Left lung (tissue), 4 donors: ENCODE measurements at regions not wholly inside any gene's neighbourhood (a gene's known extent, or its start where the extent isn't known, plus 50 kb on each side); places are given as distances from the start of the nearest gene placed in this dataset.

ENCODE experiments used
- ATAC-seq: fragments of 200-7000 bp; cut with Tn5 transposase; one replicate; pipeline ENCODE4 v1.9.1; 2020; ENCODE audit warnings: moderate library complexity
- DNase-seq, 4 donors: peaks; one replicate each; pipeline ENCODE4 v3.0.0-alpha.2; 2013 to 2020
- H3K27ac ChIP-seq, 2 donors: fragments of 200-600 bp; sonication (generic) in 1 of 2; one replicate each; pipeline versions ENCODE4 v1.5.0 to v1.8.0; 2020 to 2021
- H3K27me3 ChIP-seq, 2 donors: fragments of 200-600 bp; sonication (generic) in 1 of 2; one replicate each; pipeline versions ENCODE4 v1.5.0 to v1.8.0; 2020 to 2021
- H3K36me3 ChIP-seq, 2 donors: fragments of 200-600 bp; sonication (generic) in 1 of 2; one replicate each; pipeline versions ENCODE4 v1.5.0 to v1.8.0; 2020 to 2021
- H3K4me1 ChIP-seq, 2 donors: fragments of 200-600 bp; one replicate each; pipeline ENCODE4 v1.8.0; 2021
- H3K4me3 ChIP-seq, 2 donors: fragments of 200-600 bp; sonication (generic) in 1 of 2; one replicate each; pipeline versions ENCODE4 v1.5.0 to v1.8.0; 2020 to 2021; ENCODE audit warnings: mild to moderate bottlenecking in 1 of 2
- H3K9me3 ChIP-seq, 2 donors: fragments of 200-600 bp; sonication (generic) in 1 of 2; one replicate each; pipeline versions ENCODE4 v1.5.0 to v1.8.0; 2020 to 2021
- intact Hi-C, 2 donors: fragments of 100-400 bp; cut with DNase I; formaldehyde crosslinking; loops; one replicate each; pipeline versions ENCODE4 v1.11.2 to v1.14.2; 2022
- TF ChIP-seq, protein P1 (sequence below), 2 donors: fragments of 200-600 bp; sonication (generic) in 1 of 2; IDR thresholded peaks; one replicate each; pipeline versions ENCODE4 v1.5.0 to v1.8.0; 2021; ENCODE audit warnings: antibody characterized with exemption in 2 of 2
- donor health status: DM: no; HTN: yes; CAD: no.
- donor health status: DM: no; HTN: no; CAD: no.

- Histone ChIP-seq H3K27ac (no peak overlapping the region), H3K4me1 (no peaks in the 10 kb centered on the region), H3K27me3 (no peaks in the 10 kb centered on the region), H3K9me3 (peaks cover 0 to 1% of the 10 kb centered on the region in 2 donors), H3K4me3 (no peak overlapping the region), H3K36me3 (no peaks in the 10 kb centered on the region)
- TF ChIP-seq, protein P1, sequence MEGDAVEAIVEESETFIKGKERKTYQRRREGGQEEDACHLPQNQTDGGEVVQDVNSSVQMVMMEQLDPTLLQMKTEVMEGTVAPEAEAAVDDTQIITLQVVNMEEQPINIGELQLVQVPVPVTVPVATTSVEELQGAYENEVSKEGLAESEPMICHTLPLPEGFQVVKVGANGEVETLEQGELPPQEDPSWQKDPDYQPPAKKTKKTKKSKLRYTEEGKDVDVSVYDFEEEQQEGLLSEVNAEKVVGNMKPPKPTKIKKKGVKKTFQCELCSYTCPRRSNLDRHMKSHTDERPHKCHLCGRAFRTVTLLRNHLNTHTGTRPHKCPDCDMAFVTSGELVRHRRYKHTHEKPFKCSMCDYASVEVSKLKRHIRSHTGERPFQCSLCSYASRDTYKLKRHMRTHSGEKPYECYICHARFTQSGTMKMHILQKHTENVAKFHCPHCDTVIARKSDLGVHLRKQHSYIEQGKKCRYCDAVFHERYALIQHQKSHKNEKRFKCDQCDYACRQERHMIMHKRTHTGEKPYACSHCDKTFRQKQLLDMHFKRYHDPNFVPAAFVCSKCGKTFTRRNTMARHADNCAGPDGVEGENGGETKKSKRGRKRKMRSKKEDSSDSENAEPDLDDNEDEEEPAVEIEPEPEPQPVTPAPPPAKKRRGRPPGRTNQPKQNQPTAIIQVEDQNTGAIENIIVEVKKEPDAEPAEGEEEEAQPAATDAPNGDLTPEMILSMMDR (IDR thresholded peaks at IDR 0.05), result no peak
- DNase-seq, result no peak
- intact Hi-C loops, result no loop called here
- no peak for ATAC-seq
Observed at GRCh38 chr14:83120187-83120586, 1586.5 kb upstream of the SEL1L start.

- Histone ChIP-seq H3K27ac (no peak overlapping the region), H3K4me3 (no peak overlapping the region), H3K4me1 (no peaks in the 10 kb centered on the region), H3K27me3 (no peaks in the 10 kb centered on the region), H3K36me3 (no peaks in the 10 kb centered on the region), H3K9me3 (peaks cover 0 to 1% of the 10 kb centered on the region in 2 donors)
- no peak for DNase-seq
- no peak for ATAC-seq
- intact Hi-C loops, result no loop called here
- TF ChIP-seq, protein P1 (IDR thresholded peaks at IDR 0.05), result no peak
Observed at GRCh38 chr14:83126076-83126475, 1592.4 kb upstream of the SEL1L start.

GRCh38 chr14:83128783-83129182 lies 1595.1 kb upstream of the SEL1L start:
- H3K4me1 ChIP-seq, result no peaks in the 10 kb centered on the region
- H3K4me3 ChIP-seq, result no peak overlapping the region
- intact Hi-C loops, result no loop called here
- DNase-seq, result no peak
- H3K36me3 ChIP-seq, result no peaks in the 10 kb centered on the region
- ATAC-seq, result no peak
- TF ChIP-seq, protein P1 (IDR thresholded peaks at IDR 0.05), result no peak
- no peaks in the 10 kb centered on the region for H3K9me3 ChIP-seq
- no peak overlapping the region for H3K27ac ChIP-seq
- no peaks in the 10 kb centered on the region for H3K27me3 ChIP-seq

DNA sequence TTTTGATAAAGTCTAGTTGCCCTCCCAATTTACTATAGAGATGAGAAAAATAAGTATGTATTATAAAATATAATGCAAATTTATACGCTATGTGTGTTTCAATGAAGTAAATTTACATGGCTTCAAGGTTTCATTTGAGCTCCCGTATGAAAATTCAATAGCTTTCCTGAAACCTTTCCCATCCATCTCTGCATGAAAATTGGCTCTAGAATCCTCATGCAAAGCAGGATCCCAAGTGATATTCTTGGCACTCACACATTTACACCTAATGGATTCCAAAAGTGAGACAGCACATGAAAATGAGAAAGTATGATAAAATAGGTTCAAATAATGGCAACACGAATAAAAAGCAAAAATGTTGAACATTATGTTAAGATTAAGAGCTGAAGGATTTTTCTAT lies 1595.8 kb upstream of the SEL1L start:
- intact Hi-C loops, result no loop called here
- H3K36me3 ChIP-seq, result no peaks in the 10 kb centered on the region
- no peak overlapping the region for H3K27ac ChIP-seq
- DNase-seq (no peak), ATAC-seq (no peak)
- TF ChIP-seq, protein P1 (IDR thresholded peaks at IDR 0.05), result no peak
- no peaks in the 10 kb centered on the region for H3K27me3 ChIP-seq
- no peaks in the 10 kb centered on the region for H3K4me1 ChIP-seq
- H3K4me3 ChIP-seq, result no peak overlapping the region
- H3K9me3 ChIP-seq, result no peaks in the 10 kb centered on the region

GRCh38 chr14:83133981-83134645 lies 1600.5 kb upstream of the SEL1L start:
- H3K36me3 ChIP-seq, result no peaks in the 10 kb centered on the region
- intact Hi-C loops, result no loop called here
- no peaks in the 10 kb centered on the region for H3K9me3 ChIP-seq
- DNase-seq, result no peak
- H3K27me3 ChIP-seq, result no peaks in the 10 kb centered on the region
- no peak overlapping the region for H3K27ac ChIP-seq
- ATAC-seq, result no peak
- H3K4me3 ChIP-seq, result no peak overlapping the region
- no peaks in the 10 kb centered on the region for H3K4me1 ChIP-seq
- TF ChIP-seq, protein P1 (IDR thresholded peaks at IDR 0.05), result no peak
